Nephron progenitor cell (in vitro differentiated cells): ENCODE measurements at regions not wholly inside any gene's neighbourhood (a gene's known extent, or its start where the extent isn't known, plus 50 kb on each side); places are given as distances from the start of the nearest gene placed in this dataset.

Experiments used
- DNase-seq: peaks from one replicate; pipeline ENCODE4 v3.0.0; 2021
- H3K27ac Mint-ChIP-seq: 2 replicates; pipeline ENCODE4 v1.8.0; 2021; ENCODE audit warnings: mild to moderate bottlenecking, moderate library complexity, mixed read lengths
- H3K27me3 Mint-ChIP-seq: 2 replicates; pipeline ENCODE4 v1.8.0; 2021; ENCODE audit warnings: mild to moderate bottlenecking, low read depth, mixed read lengths; ENCODE audit not compliant: poor library complexity
- H3K36me3 Mint-ChIP-seq: 2 replicates; pipeline ENCODE4 v1.8.0; 2021; ENCODE audit warnings: low read depth, mixed read lengths
- H3K4me1 Mint-ChIP-seq: 2 replicates; pipeline ENCODE4 v1.8.0; 2021; ENCODE audit warnings: mixed read lengths
- H3K4me3 Mint-ChIP-seq: 2 replicates; pipeline ENCODE4 v1.8.0; 2021; ENCODE audit warnings: mild to moderate bottlenecking, moderate library complexity, mixed read lengths
- H3K9me3 Mint-ChIP-seq: 2 replicates; pipeline ENCODE4 v1.8.0; 2021; ENCODE audit warnings: mild to moderate bottlenecking, moderate library complexity, mixed read lengths
- CTCF ChIP-seq: fragments of 200-600 bp; sonication (generic); IDR thresholded peaks from 2 replicates; pipeline ENCODE4 v1.5.0; 2021; ENCODE audit warnings: antibody characterized with exemption

- no peak for TF ChIP-seq CTCF
- Mint-ChIP-seq H3K4me1 (peaks cover 16% of the 10 kb centered on the region), H3K36me3 (no peaks in the 10 kb centered on the region), H3K27ac (no peak overlapping the region), H3K27me3 (peaks cover 2% of the 10 kb centered on the region), H3K9me3 (peaks cover 11% of the 10 kb centered on the region), H3K4me3 (no peak overlapping the region)
- no peak for DNase-seq
Measured at GRCh38 chr1:216832192-216832591, 109.0 kb upstream of the ESRRG start.

- Mint-ChIP-seq H3K9me3 (peaks cover 10% of the 10 kb centered on the region), H3K27ac (no peak overlapping the region), H3K36me3 (no peaks in the 10 kb centered on the region), H3K4me1 (peaks cover 16% of the 10 kb centered on the region), H3K4me3 (no peak overlapping the region), H3K27me3 (peaks cover 2% of the 10 kb centered on the region)
- DNase-seq, result no peak
- TF ChIP-seq CTCF, result no peak
Measured at GRCh38 chr1:216830424-216831210, 107.4 kb upstream of the ESRRG start.

GRCh38 chr1:216827251-216827650, 104.0 kb upstream of the ESRRG start:
- Mint-ChIP-seq H3K36me3 (no peaks in the 10 kb centered on the region), H3K4me3 (no peak overlapping the region), H3K27me3 (peaks cover 5% of the 10 kb centered on the region), H3K4me1 (peaks cover 16% of the 10 kb centered on the region), H3K27ac (no peak overlapping the region), H3K9me3 (no peaks in the 10 kb centered on the region)
- no peak for DNase-seq
- TF ChIP-seq CTCF, result no peak

- no peak for TF ChIP-seq CTCF
- no peaks in the 10 kb centered on the region for H3K36me3 Mint-ChIP-seq
- H3K27me3 Mint-ChIP-seq, result peaks cover 5% of the 10 kb centered on the region
- DNase-seq, result no peak
- H3K4me1 Mint-ChIP-seq, result peaks cover 16% of the 10 kb centered on the region
- no peak overlapping the region for H3K27ac Mint-ChIP-seq
- H3K4me3 Mint-ChIP-seq, result no peak overlapping the region
- H3K9me3 Mint-ChIP-seq, result no peaks in the 10 kb centered on the region
Measured at GRCh38 chr1:216826646-216827045, 103.4 kb upstream of the ESRRG start.

GRCh38 chr1:216826214-216826613, 103.0 kb upstream of the ESRRG start:
- no peaks in the 10 kb centered on the region for H3K9me3 Mint-ChIP-seq
- H3K36me3 Mint-ChIP-seq, result no peaks in the 10 kb centered on the region

More at GRCh38 chr1:216826214-216826613, 103.0 kb upstream of the ESRRG start:
- Mint-ChIP-seq H3K4me3 (no peak overlapping the region), H3K27ac (no peak overlapping the region), H3K4me1 (peaks cover 14% of the 10 kb centered on the region), H3K27me3 (peaks cover 5% of the 10 kb centered on the region)
- DNase-seq, result no peak
- TF ChIP-seq CTCF, result no peak
